IMR-90 (cell line): ENCODE measurements at regions not wholly inside any gene's neighbourhood (a gene's known extent, or its start where the extent isn't known, plus 50 kb on each side); places are given as distances from the start of the nearest gene placed in this dataset.

ENCODE experiments used
- ATAC-seq: fragments of 200-7000 bp; cut with Tn5 transposase; 2 replicates; pipeline ENCODE4 v1.9.1; 2020; ENCODE audit warnings: low read depth, mild to moderate bottlenecking, moderate library complexity
- BruUV-seq: library from RNA; stranded (reverse); fragments of 400-500 nt; replicated peaks from 2 replicates; lab custom pipeline; 2021; lab: Mats Ljungman, UMichigan
- CTCF ChIA-PET: fragments of 300-600 bp; formaldehyde crosslinking; extraction: SDS; loops from one replicate; lab custom pipeline; 2021; ENCODE audit warnings: antibody characterized with exemption; lab: Yijun Ruan, JAX
- POLR2A ChIA-PET: fragments of 300-600 bp; sonication (Branson Sonifier 250); formaldehyde crosslinking; loops from one replicate; lab custom pipeline; 2022; ENCODE audit warnings: antibody characterized with exemption; ENCODE audit not compliant: unreplicated experiment; lab: Charles Lee
- DNase-seq: peaks from one replicate; pipeline ENCODE4 v3.0.0; 2013
- H2AFZ ChIP-seq: replicated peaks from 2 replicates; pipeline ENCODE3; 2013; ENCODE audit warnings: low read length, mild to moderate bottlenecking; ENCODE audit not compliant: poor library complexity
- H2AK5ac ChIP-seq: 2 replicates; pipeline ENCODE4 v1.6.1; 2013; ENCODE audit warnings: low read depth, low read length, inconsistent platforms
- H2AK9ac ChIP-seq: replicated peaks from 2 replicates; pipeline ENCODE3; 2013; ENCODE audit warnings: mild to moderate bottlenecking, low read depth, low read length, moderate library complexity; ENCODE audit not compliant: poor library complexity
- H2BK120ac ChIP-seq: 2 replicates; pipeline ENCODE4 v1.6.1; 2013; ENCODE audit warnings: low read depth, low read length, inconsistent platforms
- H2BK15ac ChIP-seq: 3 replicates; pipeline ENCODE4 v1.6.1; 2013; ENCODE audit warnings: low read depth, low read length, inconsistent platforms
- H2BK20ac ChIP-seq: 2 replicates; pipeline ENCODE4 v1.6.1; 2013; ENCODE audit warnings: low read depth, mild to moderate bottlenecking, inconsistent platforms, low read length, moderate library complexity
- H2BK5ac ChIP-seq: 2 replicates; pipeline ENCODE4 v1.6.1; 2013; ENCODE audit warnings: mild to moderate bottlenecking, low read depth, low read length, inconsistent platforms; ENCODE audit not compliant: poor library complexity, severe bottlenecking
- H3K14ac ChIP-seq: replicated peaks from 2 replicates; pipeline ENCODE4 v1.6.1; 2013; ENCODE audit warnings: low read depth, low read length, inconsistent platforms
- H3K18ac ChIP-seq: 2 replicates; pipeline ENCODE4 v1.6.1; 2013; ENCODE audit warnings: low read depth, low read length, control low read depth
- H3K23ac ChIP-seq: 2 replicates; pipeline ENCODE4 v1.6.1; 2013; ENCODE audit warnings: low read depth, low read length, inconsistent platforms
- H3K27ac ChIP-seq: 2 replicates; pipeline ENCODE4 v1.5.1; 2013; ENCODE audit warnings: mild to moderate bottlenecking, control low read depth, low read length; ENCODE audit not compliant: insufficient read depth
- H3K27me3 ChIP-seq: 2 replicates; pipeline ENCODE4 v1.6.1; 2013; ENCODE audit warnings: low read length; ENCODE audit not compliant: control insufficient read depth, insufficient read depth
- H3K36me3 ChIP-seq: 2 replicates; pipeline ENCODE4 v1.6.1; 2013; ENCODE audit warnings: low read length, mixed read lengths; ENCODE audit not compliant: control insufficient read depth, insufficient read depth
- H3K4ac ChIP-seq: 2 replicates; pipeline ENCODE4 v1.6.1; 2013; ENCODE audit warnings: low read depth, low read length, inconsistent platforms
- H3K4me1 ChIP-seq: 2 replicates; pipeline ENCODE4 v1.6.1; 2013; ENCODE audit warnings: low read length, mixed read lengths; ENCODE audit not compliant: control insufficient read depth, insufficient read depth
- H3K4me2 ChIP-seq: 2 replicates; pipeline ENCODE4 v1.6.1; 2013; ENCODE audit warnings: low read depth, mild to moderate bottlenecking, control low read depth, low read length, moderate library complexity
- H3K4me3 ChIP-seq: 2 replicates; pipeline ENCODE4 v1.5.1; 2013; ENCODE audit warnings: low read depth, mild to moderate bottlenecking, control low read depth, low read length, moderate library complexity; ENCODE audit not compliant: insufficient read depth
- H3K56ac ChIP-seq: 2 replicates; pipeline ENCODE4 v1.6.1; 2013; ENCODE audit warnings: low read length, inconsistent platforms; ENCODE audit not compliant: insufficient read depth; ENCODE audit errors: extremely low read depth
- H3K79me1 ChIP-seq, 2 experiments: 2 replicates each; pipeline ENCODE4 v1.6.1; 2013; ENCODE audit warnings: low read length in 2 of 2, inconsistent platforms in 1 of 2, low read depth in 1 of 2
- H3K9ac ChIP-seq: 2 replicates; pipeline ENCODE4 v1.6.1; 2013; ENCODE audit warnings: low read depth, low read length, control low read depth
- H3K9me1 ChIP-seq: 2 replicates; pipeline ENCODE4 v1.6.1; 2013; ENCODE audit warnings: low read length, inconsistent platforms; ENCODE audit not compliant: insufficient read depth
- H3K9me3 ChIP-seq: 2 replicates; pipeline ENCODE4 v1.6.1; 2013; ENCODE audit warnings: low read length; ENCODE audit not compliant: control insufficient read depth, insufficient read depth
- H4K20me1 ChIP-seq: 2 replicates; pipeline ENCODE4 v1.6.1; 2013; ENCODE audit warnings: low read length, inconsistent platforms; ENCODE audit not compliant: insufficient read depth
- H4K5ac ChIP-seq: 2 replicates; pipeline ENCODE4 v1.6.1; 2013; ENCODE audit warnings: mild to moderate bottlenecking, low read depth, low read length, control low read depth
- H4K8ac ChIP-seq, 2 experiments: 2 replicates each; pipeline ENCODE4 v1.6.1; 2013; ENCODE audit warnings: low read depth in 2 of 2, low read length in 2 of 2, control low read depth in 1 of 2, inconsistent platforms in 1 of 2
- H4K91ac ChIP-seq: 2 replicates; pipeline ENCODE4 v1.6.1; 2013; ENCODE audit warnings: low read depth, low read length, inconsistent platforms; ENCODE audit not compliant: insufficient read depth
- BHLHE40 ChIP-seq: fragments of 150-350 bp; IDR thresholded peaks from 2 replicates; pipeline ENCODE4 v1.6.1; 2016; ENCODE audit warnings: mild to moderate bottlenecking, low read depth, low read length
- CEBPB ChIP-seq: IDR thresholded peaks from 2 replicates; pipeline ENCODE4 v1.6.1; 2012; ENCODE audit warnings: low read depth, low read length, improper control_type of control experiment
- CHD1 ChIP-seq: IDR thresholded peaks from 2 replicates; pipeline ENCODE4 v1.6.1; 2012; ENCODE audit warnings: low read depth, low read length, improper control_type of control experiment
- FOS ChIP-seq: fragments of 150-350 bp; IDR thresholded peaks from 2 replicates; pipeline ENCODE4 v1.6.1; 2016; ENCODE audit warnings: low read depth, low read length
- MAFK ChIP-seq: IDR thresholded peaks from 2 replicates; pipeline ENCODE4 v1.6.1; 2012; ENCODE audit warnings: low read depth, low read length, improper control_type of control experiment
- MAZ ChIP-seq: IDR thresholded peaks from 2 replicates; pipeline ENCODE4 v1.6.1; 2012; ENCODE audit warnings: low read depth, mild to moderate bottlenecking, low read length, improper control_type of control experiment, moderate library complexity, borderline replicate concordance
- MXI1 ChIP-seq: IDR thresholded peaks from 2 replicates; pipeline ENCODE4 v1.6.1; 2012; ENCODE audit warnings: low read depth, mild to moderate bottlenecking, low read length, moderate library complexity, borderline replicate concordance
- NFE2L2 ChIP-seq: fragments of 150-350 bp; IDR thresholded peaks from 2 replicates; pipeline ENCODE4 v1.6.1; 2016; ENCODE audit warnings: low read depth, mild to moderate bottlenecking, low read length
- POLR2A ChIP-seq: IDR thresholded peaks from 2 replicates; pipeline ENCODE4 v1.6.1; 2012; ENCODE audit warnings: mild to moderate bottlenecking, low read depth, low read length
- RAD21 ChIP-seq: IDR thresholded peaks from 2 replicates; pipeline ENCODE4 v1.6.1; 2012; ENCODE audit warnings: low read length, improper control_type of control experiment
- RCOR1 ChIP-seq: IDR thresholded peaks from 2 replicates; pipeline ENCODE4 v1.6.1; 2012; ENCODE audit warnings: mild to moderate bottlenecking, low read length, improper control_type of control experiment; ENCODE audit not compliant: insufficient replicate concordance
- RFX5 ChIP-seq: IDR thresholded peaks from 2 replicates; pipeline ENCODE4 v1.8.0; 2012; ENCODE audit warnings: low read depth, mild to moderate bottlenecking, low read length, moderate library complexity
- SMC3 ChIP-seq: fragments of 150-350 bp; IDR thresholded peaks from 2 replicates; pipeline ENCODE4 v1.6.1; 2016; ENCODE audit warnings: low read depth, mild to moderate bottlenecking, antibody characterized with exemption, low read length, moderate library complexity
- WGBS, 2 experiments: methylation state at CpG; one replicate each; pipeline versions ENCODE4 v1.1.5 to v1.1.7; 2013; ENCODE audit warnings: missing lambda C conversion rate in 2 of 2; ENCODE audit not compliant: insufficient read length in 1 of 2; ENCODE audit errors: extremely low coverage in 2 of 2; 5-methylcytosine and 5-hydroxymethylcytosine counted together
- dilution Hi-C: fragments of 300-500 bp; cut with HindIII; formaldehyde crosslinking; loops from one replicate; pipeline ENCODE4 v1.14.3; 2018; ENCODE audit warnings: low sequenced_read_pairs; ENCODE audit not compliant: unreplicated experiment
- in situ Hi-C: fragments of 300-500 bp; cut with MboI; formaldehyde crosslinking; loops from 3 replicates; pipeline ENCODE4 v1.14.3; 2019; ENCODE audit warnings: low sequenced_read_pairs, inconsistent platforms, mixed read lengths
- intact Hi-C: fragments of 100-400 bp; cut with micrococcal nuclease; formaldehyde crosslinking; loops from 2 replicates; pipeline ENCODE4 v1.10.0; 2022
- TF ChIP-seq, protein P1 (sequence below): conservative IDR thresholded peaks from 2 replicates; pipeline ENCODE4 v1.5.1; 2012; ENCODE audit warnings: mild to moderate bottlenecking, low read depth, low read length, improper control_type of control experiment
- TF ChIP-seq, protein P2 (sequence below): fragments of 150-350 bp; IDR thresholded peaks from 2 replicates; pipeline ENCODE4 v1.6.1; 2017; ENCODE audit warnings: mild to moderate bottlenecking, antibody characterized with exemption, low read length, low read depth
- TF ChIP-seq, protein P3 (sequence below): fragments of 150-350 bp; IDR thresholded peaks from 2 replicates; pipeline ENCODE4 v1.6.1; 2016; ENCODE audit warnings: low read depth, mild to moderate bottlenecking, low read length, moderate library complexity, borderline replicate concordance

- ChIA-PET CTCF (no interaction called here), POLR2A (no interaction called here)
- no peak overlapping the region for H2BK20ac ChIP-seq
- H3K56ac ChIP-seq = no peak overlapping the region
- H2AFZ ChIP-seq = no peak overlapping the region
- no peaks in the 10 kb centered on the region for H3K9me1 ChIP-seq
- no peaks in the 10 kb centered on the region for H3K4me1 ChIP-seq
- H4K5ac ChIP-seq = no peak overlapping the region
- no peaks in the 10 kb centered on the region for H3K9me3 ChIP-seq
- H4K8ac ChIP-seq = no peak overlapping the region
- no peak overlapping the region for H3K27ac ChIP-seq
- no TSS peak for BruUV-seq
- WGBS, 2 experiments = 73% methylated on average over 3 of the region's 18 CpGs; no CpG with 5 or more reads in 1 of the 2 experiments
- H3K14ac ChIP-seq = no peak overlapping the region
- H3K79me1 ChIP-seq = no peaks in the 10 kb centered on the region
- no peak for TF ChIP-seq RCOR1
- TF ChIP-seq FOS = no peak
- no peak for TF ChIP-seq RFX5
- TF ChIP-seq, protein P1, sequence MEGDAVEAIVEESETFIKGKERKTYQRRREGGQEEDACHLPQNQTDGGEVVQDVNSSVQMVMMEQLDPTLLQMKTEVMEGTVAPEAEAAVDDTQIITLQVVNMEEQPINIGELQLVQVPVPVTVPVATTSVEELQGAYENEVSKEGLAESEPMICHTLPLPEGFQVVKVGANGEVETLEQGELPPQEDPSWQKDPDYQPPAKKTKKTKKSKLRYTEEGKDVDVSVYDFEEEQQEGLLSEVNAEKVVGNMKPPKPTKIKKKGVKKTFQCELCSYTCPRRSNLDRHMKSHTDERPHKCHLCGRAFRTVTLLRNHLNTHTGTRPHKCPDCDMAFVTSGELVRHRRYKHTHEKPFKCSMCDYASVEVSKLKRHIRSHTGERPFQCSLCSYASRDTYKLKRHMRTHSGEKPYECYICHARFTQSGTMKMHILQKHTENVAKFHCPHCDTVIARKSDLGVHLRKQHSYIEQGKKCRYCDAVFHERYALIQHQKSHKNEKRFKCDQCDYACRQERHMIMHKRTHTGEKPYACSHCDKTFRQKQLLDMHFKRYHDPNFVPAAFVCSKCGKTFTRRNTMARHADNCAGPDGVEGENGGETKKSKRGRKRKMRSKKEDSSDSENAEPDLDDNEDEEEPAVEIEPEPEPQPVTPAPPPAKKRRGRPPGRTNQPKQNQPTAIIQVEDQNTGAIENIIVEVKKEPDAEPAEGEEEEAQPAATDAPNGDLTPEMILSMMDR = no peak
- TF ChIP-seq NFE2L2 = no peak
- no peak for TF ChIP-seq MAZ
- TF ChIP-seq, protein P2, sequence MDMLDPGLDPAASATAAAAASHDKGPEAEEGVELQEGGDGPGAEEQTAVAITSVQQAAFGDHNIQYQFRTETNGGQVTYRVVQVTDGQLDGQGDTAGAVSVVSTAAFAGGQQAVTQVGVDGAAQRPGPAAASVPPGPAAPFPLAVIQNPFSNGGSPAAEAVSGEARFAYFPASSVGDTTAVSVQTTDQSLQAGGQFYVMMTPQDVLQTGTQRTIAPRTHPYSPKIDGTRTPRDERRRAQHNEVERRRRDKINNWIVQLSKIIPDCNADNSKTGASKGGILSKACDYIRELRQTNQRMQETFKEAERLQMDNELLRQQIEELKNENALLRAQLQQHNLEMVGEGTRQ = no peak
- TF ChIP-seq POLR2A = no peak
- TF ChIP-seq MXI1 = no peak
- TF ChIP-seq SMC3 = no peak
- TF ChIP-seq RAD21 = no peak
- no peak for TF ChIP-seq MAFK
- TF ChIP-seq CHD1 = no peak
- no peak for TF ChIP-seq BHLHE40
- TF ChIP-seq, protein P3, sequence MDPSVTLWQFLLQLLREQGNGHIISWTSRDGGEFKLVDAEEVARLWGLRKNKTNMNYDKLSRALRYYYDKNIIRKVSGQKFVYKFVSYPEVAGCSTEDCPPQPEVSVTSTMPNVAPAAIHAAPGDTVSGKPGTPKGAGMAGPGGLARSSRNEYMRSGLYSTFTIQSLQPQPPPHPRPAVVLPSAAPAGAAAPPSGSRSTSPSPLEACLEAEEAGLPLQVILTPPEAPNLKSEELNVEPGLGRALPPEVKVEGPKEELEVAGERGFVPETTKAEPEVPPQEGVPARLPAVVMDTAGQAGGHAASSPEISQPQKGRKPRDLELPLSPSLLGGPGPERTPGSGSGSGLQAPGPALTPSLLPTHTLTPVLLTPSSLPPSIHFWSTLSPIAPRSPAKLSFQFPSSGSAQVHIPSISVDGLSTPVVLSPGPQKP = no peak
- TF ChIP-seq CEBPB = no peak
- H3K4me3 ChIP-seq = no peak overlapping the region
- no peak overlapping the region for H4K91ac ChIP-seq
- no peaks in the 10 kb centered on the region for H4K20me1 ChIP-seq
- no peak overlapping the region for H3K4me2 ChIP-seq
- H2BK5ac ChIP-seq = no peak overlapping the region
- no peak overlapping the region for H3K9ac ChIP-seq
- no peak overlapping the region for H3K4ac ChIP-seq
- H2AK5ac ChIP-seq = no peak overlapping the region
- ATAC-seq (no peak), DNase-seq (no peak)
- H2BK120ac ChIP-seq = no peak overlapping the region
- in situ Hi-C loops = no loop called here
- H3K18ac ChIP-seq = no peak overlapping the region
- no peaks in the 10 kb centered on the region for H3K36me3 ChIP-seq
- H2AK9ac ChIP-seq = no peak overlapping the region
- intact Hi-C loops = no loop called here
- dilution Hi-C loops = no loop called here
- no peak overlapping the region for H3K23ac ChIP-seq
- no peak overlapping the region for H2BK15ac ChIP-seq
- H3K27me3 ChIP-seq = peaks cover 19% of the 10 kb centered on the region
Observed at GRCh38 chr9:126162611-126163381, 163.8 kb upstream of the MVB12B start.
